Activated CD8-positive, alpha-beta memory T cell treated with anti-CD3 and anti-CD28 coated beads, Interleukin-2, amount 50 U/mL, for 48 hours (primary cell): ENCODE measurements at regions not wholly inside any gene's neighbourhood (a gene's known extent, or its start where the extent isn't known, plus 50 kb on each side); places are given as distances from the start of the nearest gene placed in this dataset.
"Not testable (repeated sequence)": the region's sequence is repeated elsewhere in the genome, so short reads cannot be mapped to it uniquely, and the experiment has no call there.

Experiments
- DNase-seq: peaks from one replicate; pipeline ENCODE4 v3.0.0-alpha.2; 2020

- no peak for DNase-seq
Measured at GRCh38 chr2:61774351-61774750, 79.5 kb downstream of the FAM161A start.

- no peak for DNase-seq
Measured at GRCh38 chr2:61771904-61772845, 81.7 kb downstream of the FAM161A start.

- no peak for DNase-seq
Measured at GRCh38 chr2:61770746-61771145, 83.1 kb downstream of the FAM161A start.

GRCh38 chr2:61770298-61770697, 83.6 kb downstream of the FAM161A start:
- DNase-seq, result no peak

GRCh38 chr2:61769093-61769675, 84.7 kb downstream of the FAM161A start:
- no peak for DNase-seq

GRCh38 chr2:61764035-61764800, 89.6 kb downstream of the FAM161A start:
- peak; percentile 97 for DNase-seq

GRCh38 chr2:61763605-61764034, 90.2 kb downstream of the FAM161A start:
- DNase-seq, result no peak

GRCh38 chr2:61762292-61762691, 91.6 kb downstream of the FAM161A start:
- no peak for DNase-seq

- DNase-seq, result no peak
Measured at GRCh38 chr2:61759718-61760117, 94.1 kb downstream of the FAM161A start.

GRCh38 chr2:61759005-61759404, 94.9 kb downstream of the FAM161A start:
- DNase-seq, result no peak

- no peak for DNase-seq
Measured at GRCh38 chr2:61758159-61758558, 95.7 kb downstream of the FAM161A start.

- DNase-seq, result no peak
Measured at GRCh38 chr2:61753512-61753911, 100.3 kb downstream of the FAM161A start.

- no peak for DNase-seq
Measured at GRCh38 chr2:61750624-61751023, 103.2 kb downstream of the FAM161A start.

- DNase-seq, result no peak
Measured at GRCh38 chr2:61742955-61743354, 110.9 kb downstream of the FAM161A start.

- no peak for DNase-seq
Measured at GRCh38 chr2:61737841-61738240, 116.0 kb downstream of the FAM161A start.

GRCh38 chr2:61736953-61737352, 116.9 kb downstream of the FAM161A start:
- DNase-seq, result no peak

- no peak for DNase-seq
Measured at GRCh38 chr2:61733563-61733962, 120.3 kb downstream of the FAM161A start.

- no peak for DNase-seq
Measured at GRCh38 chr2:61732787-61733186, 121.1 kb downstream of the FAM161A start.

- no peak for DNase-seq
Measured at GRCh38 chr2:61727746-61728145, 126.1 kb downstream of the FAM161A start.

GRCh38 chr2:61726456-61727209, 127.2 kb downstream of the FAM161A start:
- no peak for DNase-seq

- not testable (repeated sequence) for DNase-seq
Measured at GRCh38 chr2:61723364-61723763, 130.5 kb downstream of the FAM161A start.

GRCh38 chr2:61722800-61723199, 131.1 kb downstream of the FAM161A start:
- DNase-seq, result no peak

- DNase-seq, result no peak
Measured at GRCh38 chr2:61722318-61722717, 131.5 kb downstream of the FAM161A start.
